Activated CD4-positive, alpha-beta T cell treated with anti-CD3 and anti-CD28 coated beads, Interleukin-2, amount 50 U/mL, for 4 hours (primary cell): ENCODE measurements at regions not wholly inside any gene's neighbourhood (a gene's known extent, or its start where the extent isn't known, plus 50 kb on each side); places are given as distances from the start of the nearest gene placed in this dataset.
"Not testable (repeated sequence)": the region's sequence is repeated elsewhere in the genome, so short reads cannot be mapped to it uniquely, and the experiment has no call there.

Experiments used
- DNase-seq, 2 experiments: peaks; one replicate each; pipeline ENCODE4 v3.0.0-alpha.2; 2020

DNA sequence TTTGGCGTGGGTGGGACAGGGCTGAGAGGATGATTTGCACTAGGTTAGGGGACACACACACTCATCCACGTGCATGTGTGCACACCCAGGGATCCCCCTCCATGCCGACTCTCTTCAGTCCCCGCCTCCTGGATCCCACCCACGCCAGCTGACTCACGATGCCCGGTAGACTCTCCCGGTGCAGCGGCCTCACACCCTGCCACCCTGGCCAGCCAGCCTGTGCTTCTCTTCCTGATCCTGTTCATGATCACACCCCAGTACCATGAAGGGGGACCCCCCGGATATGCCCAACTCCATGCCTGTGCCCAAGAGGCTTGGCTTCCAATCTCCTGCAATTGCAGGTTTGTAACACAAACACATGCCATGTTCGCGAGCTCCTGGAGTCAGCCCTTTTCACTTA lies 157.8 kb upstream of the HDAC4 start:
- DNase-seq, result no peak

DNA sequence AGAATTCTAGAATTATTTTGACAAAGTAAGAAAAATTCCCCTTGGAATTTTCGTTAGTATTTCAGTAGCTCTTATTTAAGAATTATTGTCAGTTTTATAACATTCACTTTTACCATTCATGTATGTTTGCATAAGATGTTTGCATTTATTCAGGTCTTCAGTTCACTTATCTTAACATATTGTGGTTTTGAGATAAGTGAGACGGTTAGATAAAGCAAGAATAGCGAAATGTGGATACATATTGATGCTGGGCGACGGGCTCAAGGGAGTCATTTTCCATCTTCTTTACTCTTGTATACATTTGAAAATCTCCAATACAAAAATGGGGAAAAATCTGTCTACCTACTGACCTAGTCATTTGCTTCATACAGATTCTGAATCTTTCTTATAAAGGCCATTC lies 156.7 kb upstream of the HDAC4 start:
- no peak for DNase-seq

DNA sequence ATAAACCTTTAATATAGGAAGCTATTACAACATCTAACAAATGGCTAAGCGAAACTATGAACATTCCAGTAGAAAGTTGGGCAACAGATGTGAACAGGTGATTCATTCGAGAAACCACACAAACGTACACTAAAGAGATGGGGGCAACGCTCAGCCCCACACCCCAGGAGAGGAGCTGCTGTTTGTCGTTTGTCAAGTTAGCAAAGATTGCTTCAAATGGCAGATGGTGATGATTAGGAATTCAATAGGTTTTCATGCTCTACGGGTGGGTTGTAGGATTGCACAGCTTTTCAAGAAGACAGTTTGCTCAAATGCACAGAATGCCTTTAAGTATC lies 154.7 kb upstream of the HDAC4 start:
- no peak for DNase-seq

DNA sequence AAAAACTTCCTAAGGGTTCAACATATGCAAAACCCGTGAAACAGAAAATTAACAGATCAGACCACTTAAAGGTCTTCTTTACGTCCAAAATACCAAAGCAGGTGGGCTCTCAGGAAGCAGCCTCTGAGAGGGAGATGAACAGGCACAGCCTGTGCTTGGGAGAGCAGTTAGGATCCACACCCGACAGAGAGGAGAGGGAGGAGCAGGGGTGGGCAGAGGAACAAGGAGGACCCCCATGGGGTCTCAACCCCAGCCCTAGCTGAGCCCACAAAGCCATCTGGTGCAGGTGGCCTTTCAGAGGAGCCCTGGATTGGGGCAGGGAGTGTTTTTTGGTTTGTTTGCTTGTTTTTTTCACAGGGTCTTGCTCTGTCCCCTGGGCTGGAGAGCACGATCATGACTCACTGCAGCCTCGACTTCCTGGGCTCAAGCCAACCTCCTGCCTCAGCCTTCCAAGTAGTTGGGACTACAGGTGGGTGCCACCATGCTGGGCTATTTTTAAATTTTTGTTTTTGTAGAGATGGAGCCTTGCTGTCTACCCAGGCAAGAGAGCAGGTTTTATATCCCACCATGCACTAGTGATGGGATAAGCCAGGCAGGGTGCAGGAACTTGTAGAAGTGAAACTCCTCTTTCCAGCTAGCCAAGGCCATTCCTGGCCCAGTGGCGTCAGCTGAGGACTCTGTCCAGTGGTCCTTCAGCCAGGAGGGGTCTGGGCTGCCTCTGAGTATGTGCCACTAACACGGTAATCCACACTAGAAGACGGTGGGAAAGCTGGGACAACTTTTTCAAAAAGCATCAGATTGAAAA lies 154.1 kb upstream of the HDAC4 start:
- DNase-seq, result no peak

DNA sequence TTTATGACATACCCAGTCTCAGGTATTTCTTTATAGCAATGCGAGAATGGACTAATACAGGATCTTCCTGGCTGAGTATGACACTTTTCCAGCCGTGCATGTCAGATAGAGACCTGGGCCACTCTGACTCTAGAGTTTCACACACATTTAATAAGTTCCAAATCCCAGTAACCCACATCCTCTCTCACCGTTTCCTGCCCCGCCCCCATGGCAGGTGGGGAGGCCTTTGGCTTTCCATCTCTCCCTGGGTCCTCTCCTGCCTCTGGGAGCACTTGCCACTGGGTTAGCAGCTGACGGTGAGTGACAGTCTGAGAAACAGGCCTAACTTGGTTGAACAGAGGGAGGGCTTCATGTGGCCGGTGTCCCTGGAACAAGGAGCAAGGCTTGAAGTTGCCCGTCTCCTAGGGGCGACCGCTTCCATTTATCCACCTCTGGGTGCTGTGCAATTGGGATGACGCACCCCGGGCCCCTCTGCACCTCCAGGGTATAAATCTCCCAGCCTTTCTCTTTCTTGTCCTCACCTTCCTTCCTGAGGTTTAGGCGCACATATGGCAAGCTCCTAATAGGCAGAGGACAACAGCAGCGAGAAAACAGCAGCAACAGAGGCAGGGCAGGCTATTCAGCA lies 152.7 kb upstream of the HDAC4 start:
- DNase-seq, result no peak

DNA sequence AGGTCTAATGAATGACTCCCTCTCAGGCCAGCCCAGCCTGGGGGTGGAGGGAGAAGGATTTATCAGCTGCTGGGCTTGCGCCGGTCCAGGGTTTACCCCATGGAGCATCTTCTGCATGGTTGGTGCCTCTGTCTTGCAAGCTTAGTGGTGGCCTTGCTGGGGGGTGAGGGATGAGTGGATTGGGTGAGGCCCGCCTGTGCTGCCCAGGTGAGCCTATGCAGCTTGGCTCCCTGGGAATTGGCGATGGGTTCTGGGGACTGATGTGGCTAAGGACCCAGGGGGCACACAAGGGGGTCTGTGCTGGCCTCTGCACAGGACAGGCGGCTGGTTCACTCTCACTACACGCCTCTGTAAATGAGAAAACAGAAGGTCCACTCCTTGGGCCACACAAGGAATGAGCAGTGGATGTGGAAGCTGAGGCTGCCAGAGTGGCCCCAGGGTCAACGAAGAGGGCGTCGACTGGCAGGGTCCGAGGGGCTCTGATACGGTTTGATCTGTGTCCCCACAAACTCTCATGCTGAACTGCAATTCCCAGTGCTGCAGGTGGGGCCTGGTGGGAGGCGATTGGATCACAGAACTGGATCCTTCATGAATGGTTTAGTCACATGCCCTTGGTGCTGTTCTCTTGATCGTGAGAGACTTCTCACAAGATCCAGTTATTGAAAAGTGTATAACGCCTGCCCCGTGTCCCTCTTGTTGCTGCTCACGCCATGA lies 151.6 kb upstream of the HDAC4 start:
- DNase-seq, result no peak

DNA sequence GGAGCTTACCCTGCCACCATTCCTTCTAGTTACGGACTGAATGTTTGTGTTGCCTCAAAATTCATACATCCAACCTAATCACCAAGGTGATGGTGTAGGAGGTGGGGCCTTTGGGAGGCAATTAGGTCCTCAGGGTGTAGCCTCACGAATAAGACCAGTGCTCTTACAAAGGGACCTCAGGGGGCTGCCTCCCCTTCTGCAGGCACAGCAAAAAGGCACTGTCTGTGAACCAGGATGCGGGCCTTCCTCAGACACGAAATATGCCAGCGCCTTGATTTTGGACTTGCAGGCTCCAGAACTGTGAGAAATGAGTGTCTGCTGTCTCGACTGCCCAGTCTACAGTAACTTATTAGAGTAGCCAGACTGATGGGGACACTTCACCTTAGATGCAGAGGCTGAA lies 150.4 kb upstream of the HDAC4 start:
- no peak for DNase-seq

DNA sequence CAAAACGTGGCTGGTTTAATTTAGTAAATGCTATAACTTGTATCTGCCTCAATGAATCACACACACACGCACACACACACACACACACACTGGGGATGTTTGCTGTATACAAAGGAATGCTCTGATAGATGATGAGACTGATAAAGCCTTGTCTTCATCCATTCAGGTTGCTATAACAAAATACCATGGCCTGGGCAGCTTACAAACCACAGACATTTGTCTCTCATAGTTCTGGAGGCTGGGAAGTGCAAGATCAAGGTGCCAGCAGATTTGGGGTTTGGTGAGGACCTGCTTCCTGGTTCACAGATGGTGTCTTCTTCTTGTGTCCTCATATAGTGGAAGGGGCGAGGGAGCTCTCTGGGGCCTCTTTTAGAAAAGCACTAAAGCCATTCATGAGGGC lies 149.5 kb upstream of the HDAC4 start:
- no peak for DNase-seq

DNA sequence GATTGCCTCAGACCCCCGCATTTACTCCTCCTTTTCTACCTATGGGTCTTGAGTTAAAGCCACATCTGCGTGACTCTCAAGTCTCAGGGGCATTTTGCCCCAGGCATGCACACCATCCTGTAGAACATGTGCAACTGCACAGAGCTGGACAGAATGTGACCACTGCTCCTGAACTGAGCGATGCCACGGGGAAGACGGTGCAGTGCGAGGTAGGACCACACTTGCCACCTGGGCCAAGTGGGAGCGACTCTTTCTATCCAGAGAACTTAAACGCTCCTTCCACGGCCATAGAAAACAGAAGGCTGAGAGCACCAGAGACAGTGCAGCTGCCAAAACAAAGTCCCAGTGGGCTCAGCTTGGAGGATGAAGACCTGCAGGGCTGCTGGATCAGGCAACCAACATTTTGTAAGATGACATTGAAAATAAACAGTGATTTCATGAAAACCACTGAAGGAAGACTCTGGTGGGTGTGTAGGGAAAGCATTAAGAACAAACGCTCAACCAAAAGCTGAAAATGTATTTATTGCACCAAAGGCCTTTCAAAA lies 149.0 kb upstream of the HDAC4 start:
- no peak for DNase-seq

DNA sequence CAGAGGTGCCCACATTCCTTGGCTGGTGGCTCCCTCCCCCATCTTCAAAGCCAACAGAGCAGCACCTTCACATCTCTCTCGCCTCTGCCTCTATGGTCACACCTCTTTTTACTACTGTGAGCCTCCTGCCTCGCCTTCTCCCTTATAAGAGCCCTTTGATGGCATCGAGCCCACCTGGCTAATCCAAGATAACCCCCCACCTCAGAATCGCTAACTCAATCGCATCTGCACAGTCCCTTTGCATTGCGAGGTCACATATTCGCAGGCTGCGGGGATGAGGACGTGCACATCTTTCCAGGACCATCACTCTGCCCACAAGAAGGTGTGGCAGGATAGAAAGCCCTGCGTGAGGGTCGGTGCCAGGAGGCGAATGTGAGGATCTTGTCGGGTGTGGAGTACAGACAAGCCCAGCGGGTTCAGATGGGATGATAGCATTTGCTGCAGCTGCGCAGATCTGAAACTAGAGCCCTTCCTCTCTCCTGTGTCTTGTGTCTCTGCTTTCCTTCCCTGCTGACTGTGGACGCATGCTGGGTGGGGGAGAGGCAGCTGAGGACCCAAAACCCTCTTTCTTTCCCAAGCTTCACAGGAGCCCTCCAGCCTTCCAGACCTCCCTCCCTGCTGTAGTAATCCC lies 148.3 kb upstream of the HDAC4 start:
- no peak for DNase-seq

DNA sequence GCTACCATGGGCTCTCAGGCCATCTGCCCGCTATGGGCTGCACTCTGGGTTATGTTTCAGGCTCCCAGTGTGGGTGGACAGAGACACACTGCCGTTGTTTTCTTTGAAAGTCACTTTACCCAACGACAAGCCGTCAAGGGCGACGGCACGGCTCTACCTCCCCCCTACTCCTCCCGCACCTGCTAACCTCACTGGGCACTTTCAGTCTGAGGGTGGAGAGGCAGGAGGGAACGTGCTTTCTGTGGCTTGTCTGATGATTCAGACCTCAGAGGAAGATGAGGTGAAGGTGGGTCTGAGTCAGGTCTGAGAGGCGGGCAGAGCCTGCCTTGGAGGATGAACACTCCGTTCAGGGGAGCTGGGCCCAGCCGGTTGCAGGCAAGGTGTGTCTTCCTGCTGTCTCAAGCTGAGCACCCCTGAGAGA lies 147.6 kb upstream of the HDAC4 start:
- peak; percentile 48 to 49 for DNase-seq

DNA sequence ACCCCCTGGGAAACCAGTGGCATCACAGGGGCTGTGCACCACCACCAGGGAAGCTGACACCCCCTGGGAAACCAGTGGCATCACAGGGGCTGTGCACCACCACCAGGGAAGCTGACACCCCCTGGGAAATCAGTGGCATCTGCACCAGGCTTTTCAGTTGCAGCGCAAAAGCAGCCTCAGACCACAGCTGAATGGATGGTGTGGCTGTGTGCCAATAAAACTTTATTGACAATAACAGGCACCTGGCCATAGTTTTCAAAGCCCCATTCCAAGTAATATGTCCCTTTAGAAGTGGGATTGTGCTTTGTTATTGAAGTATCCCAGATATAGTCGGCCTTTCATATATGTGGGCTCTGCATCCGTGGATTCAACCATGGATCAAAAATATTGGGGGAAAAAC lies 146.3 kb upstream of the HDAC4 start:
- not testable (repeated sequence) for DNase-seq

DNA sequence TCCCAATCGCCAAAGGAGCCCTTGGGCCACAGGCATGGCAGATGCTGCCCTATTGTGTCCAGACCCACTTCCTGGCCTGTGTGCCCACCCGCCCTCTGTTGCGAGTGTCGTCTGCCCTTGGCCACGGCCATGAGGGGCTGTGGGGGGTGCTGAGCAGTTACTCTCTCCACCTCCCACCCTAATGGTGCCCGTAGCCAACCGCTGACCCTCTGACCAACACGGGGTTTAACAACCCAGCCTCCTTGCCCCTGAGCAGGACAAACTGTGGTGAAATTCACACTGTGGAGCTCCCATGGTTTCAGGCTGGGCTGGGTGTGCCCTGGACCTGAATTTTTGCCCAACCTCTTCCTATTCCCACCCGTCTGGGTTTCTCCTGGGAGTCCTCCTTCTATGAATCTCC lies 145.7 kb upstream of the HDAC4 start:
- DNase-seq, result no peak

DNA sequence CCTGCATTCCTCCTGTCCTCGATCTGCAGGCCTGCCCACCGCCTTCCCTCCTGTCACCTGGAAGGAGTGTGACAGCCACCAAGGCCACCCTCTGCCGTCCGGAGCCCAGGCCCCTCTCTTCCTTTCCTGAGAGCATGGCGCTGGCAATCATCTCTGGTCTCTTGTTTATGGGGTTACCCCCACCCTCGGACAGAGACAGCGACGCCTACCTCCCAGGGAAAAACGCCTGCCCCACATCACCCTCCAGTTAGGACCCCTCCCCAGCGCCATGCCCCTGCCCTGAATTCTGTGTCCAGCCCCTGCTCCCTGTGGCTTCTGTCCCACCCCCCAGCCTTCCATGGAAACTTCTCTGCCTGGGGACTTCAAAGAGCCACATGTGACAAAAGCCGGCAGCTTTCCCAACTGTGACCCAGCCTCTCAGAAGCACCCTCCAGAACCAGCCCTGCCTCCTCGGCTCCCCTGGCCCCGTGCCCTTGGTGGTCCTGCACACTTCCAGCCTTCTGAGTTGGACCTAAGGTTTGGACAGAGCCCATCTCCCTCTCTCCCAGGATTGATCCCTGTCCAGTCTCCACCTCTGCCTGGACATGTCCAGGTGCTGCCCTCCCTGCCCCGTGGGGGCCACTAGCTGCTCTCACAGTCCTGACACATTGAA lies 145.0 kb upstream of the HDAC4 start:
- DNase-seq, result no peak

DNA sequence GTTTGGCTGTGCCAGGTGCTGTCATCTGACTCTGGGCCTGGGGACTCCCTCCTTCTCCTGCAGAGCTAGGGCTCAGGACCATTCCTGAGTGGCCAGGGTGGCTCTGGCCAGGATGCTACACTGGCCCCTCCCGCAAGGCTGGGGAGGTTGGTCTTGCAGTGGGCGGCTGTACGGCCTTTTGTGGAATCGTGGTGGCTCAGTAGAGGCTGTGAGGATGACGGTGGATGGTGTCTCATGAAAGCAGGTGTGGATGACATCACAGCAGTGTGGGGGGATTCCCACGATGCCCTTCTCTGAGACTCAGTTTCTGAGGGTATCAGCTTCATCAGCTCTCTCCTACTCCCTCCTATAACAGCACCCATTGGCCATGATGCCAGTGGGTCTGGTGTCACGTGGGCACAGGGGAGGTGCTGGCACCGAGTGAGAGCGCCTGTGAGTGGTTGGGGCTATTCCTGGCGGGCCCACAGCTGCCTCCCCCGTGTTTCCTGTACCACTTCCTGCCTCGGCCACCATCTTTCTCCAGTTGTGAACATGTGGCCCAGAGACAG lies 144.2 kb upstream of the HDAC4 start:
- DNase-seq, result peak; percentile 16 to 29

DNA sequence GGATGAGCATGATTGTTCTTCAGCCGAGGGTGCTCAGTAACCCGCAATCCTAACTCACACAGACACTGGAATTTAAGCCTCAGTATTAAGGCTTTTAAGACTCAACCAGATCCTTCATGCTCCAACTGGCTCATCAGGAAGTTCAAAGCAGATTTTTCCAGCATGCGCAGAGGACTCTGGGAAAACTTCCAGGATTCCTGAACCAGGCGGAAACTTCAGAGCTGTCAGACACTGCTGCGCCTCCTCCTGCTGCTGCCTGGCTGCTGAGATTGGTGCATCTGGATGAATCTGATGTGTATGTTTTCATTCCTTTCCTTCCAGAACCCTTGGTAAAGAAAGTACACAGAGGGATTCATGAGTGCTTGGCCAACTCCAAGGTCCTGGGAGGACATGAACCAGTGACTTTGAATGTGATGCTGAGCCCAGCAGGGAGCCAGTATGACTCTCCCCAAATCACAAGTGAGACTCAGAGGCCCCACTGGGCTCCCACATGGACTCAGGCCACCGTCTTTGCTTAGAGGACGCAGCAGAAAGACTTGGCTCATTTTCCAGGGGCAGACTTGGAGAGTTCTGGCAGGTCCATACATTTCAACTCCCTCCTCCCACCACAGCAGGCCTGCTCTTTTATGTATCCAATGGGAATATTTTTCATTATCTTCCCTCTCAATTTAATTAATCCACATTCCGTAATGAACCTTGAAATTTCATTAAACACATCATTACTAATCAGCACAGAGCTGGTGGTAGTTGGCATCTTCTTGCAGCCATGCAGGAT lies 143.5 kb upstream of the HDAC4 start:
- DNase-seq, result no peak

DNA sequence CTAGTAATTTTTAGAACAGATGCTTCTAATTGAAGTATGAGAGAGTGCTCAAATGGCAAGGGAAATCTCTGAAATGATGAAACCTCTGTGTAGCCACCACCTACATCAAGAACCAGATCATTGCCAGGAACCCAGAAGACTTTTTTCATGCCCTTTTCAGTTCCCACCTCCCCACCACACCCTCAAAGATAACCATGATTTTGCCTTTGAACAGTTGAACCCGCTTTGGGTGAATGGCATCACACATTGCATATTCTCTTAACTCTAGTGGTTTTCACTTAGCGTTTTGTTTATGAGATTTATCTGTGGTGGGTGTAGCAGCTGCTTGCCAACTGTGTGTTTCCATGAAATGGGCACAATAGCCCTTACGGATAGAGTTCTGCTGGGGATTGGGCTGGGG lies 142.9 kb upstream of the HDAC4 start:
- DNase-seq, result no peak

DNA sequence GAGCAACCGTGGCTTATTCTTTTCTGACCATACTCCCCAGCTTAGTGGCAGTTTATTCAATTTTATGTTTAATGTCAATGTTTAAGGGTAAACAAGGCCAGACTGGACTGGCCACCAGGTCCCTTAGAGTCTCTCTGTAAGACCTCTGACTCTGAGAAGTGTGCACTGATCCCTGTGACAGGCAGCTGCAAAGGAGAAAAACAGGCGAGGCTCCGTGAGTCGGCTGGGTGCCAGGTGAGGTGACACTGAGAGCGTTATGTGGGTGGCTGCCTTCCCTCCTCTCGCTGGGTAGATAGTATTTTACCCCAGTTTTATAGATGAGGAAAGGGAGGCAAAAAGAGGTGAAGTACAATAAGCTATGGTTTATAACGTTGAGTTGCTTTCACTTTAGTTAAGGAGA lies 139.4 kb upstream of the HDAC4 start:
- DNase-seq, result no peak

DNA sequence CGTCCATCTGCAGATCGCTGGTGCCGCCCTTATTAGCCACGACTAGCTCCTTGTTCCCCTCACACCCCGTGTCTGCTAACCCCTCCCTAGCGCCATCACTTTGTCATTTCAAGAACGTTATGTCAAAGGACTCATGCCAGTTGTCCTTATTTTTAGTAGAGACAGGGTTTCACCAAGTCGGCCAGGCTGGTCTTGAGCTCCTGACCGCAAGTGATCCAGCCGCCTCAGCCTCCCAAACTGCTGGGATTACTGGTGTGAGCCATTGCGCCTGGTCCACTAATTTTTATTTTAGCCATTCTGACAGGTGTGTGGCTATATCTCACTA lies 138.9 kb upstream of the HDAC4 start:
- no peak for DNase-seq

DNA sequence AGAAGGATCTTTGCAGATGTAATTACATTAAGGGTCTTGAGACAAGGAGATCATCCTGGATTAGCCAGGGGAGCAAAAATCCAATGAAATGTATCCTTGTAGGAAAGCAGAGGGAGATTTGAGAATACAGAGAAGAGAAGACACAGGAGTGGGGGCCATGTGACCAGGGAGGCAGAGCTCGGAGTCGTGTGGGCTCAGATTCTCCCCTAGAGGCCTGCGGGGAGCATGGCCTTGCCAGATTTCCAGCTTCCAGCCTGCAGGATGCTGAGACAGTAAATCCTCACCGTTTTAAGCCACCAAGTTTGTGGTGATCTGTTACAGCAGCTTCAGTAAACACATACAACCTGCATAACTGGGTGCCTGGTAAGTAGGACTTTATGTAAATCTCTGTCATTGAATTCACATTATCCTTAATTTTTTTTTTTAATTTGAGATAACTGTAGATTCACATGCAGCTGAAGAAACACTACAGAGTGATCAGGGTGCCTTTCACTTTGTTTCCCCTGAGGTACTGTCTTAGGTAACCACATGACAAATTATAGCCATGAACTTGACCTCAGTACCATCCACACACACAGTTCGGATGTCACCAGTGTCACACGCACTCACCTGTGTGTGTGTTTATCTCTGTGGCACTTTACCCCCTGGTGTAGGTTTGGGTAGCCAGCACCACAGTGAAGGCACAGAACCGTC lies 138.4 kb upstream of the HDAC4 start:
- no peak for DNase-seq

DNA sequence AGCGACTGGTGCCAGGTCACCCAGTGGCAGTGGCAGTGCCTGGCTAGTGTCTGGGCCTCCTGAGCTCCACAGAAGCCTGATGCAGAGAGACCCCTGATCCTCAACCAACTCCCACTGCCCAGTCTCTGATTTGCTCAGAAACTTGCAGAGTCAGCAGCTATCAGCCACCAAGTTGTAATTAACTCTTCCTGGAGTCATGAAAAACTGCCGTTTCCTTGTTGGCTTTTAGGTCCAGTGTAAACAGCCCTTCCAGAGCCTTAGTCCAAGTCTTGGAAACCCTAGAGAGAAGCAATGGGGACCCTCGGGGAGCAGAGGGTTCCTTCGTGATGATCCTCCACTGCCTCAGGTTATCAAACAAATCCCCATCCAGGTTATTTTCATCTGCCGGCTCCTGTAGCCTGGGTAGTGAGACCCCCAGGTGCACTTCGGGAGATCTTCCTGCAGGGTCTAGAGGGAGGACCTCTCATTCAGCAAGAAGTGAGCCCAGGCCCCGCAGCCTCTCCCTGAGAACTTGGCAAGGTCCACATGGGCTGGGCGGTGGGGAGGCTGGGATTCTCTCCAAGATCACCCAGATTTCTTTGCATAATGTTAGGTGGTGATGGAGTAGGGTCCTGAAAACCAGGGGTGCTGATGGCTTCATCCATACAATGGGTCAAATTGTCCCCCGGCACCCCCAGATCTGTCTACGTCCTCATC lies 137.7 kb upstream of the HDAC4 start:
- no peak for DNase-seq
